A673 (cell line): ENCODE measurements at regions not wholly inside any gene's neighbourhood (a gene's known extent, or its start where the extent isn't known, plus 50 kb on each side); places are given as distances from the start of the nearest gene placed in this dataset.

ENCODE experiments used
- BruUV-seq: library from RNA; stranded (reverse); fragments of 400-500 nt; replicated peaks from 2 replicates; lab custom pipeline; 2021; lab: Mats Ljungman, UMichigan
- CTCF ChIA-PET: fragments of 300-600 bp; sonication (Branson Sonifier 250); formaldehyde crosslinking; loops from one replicate; lab custom pipeline; 2022; ENCODE audit warnings: antibody characterized with exemption; lab: Charles Lee
- POLR2A ChIA-PET: fragments of 300-600 bp; sonication (Branson Sonifier 250); formaldehyde crosslinking; loops from one replicate; lab custom pipeline; 2022; ENCODE audit warnings: antibody characterized with exemption; ENCODE audit not compliant: low non-redundant PET; lab: Charles Lee
- DNase-seq: peaks from one replicate; pipeline ENCODE4 v3.0.0-alpha.2; 2015; ENCODE audit warnings: low spot score
- H3K27ac ChIP-seq: fragments of 200-600 bp; sonication (generic); 2 replicates; pipeline ENCODE4 v1.5.1; 2016; ENCODE audit warnings: mixed run types, low read depth, mild to moderate bottlenecking, mixed read lengths, antibody characterized with exemption, low read length; ENCODE audit not compliant: poor library complexity, severe bottlenecking
- H3K27me3 ChIP-seq: fragments of 200-600 bp; sonication (generic); replicated peaks from 2 replicates; pipeline ENCODE4 v1.6.1; 2017; ENCODE audit warnings: mixed run types, low read depth, mild to moderate bottlenecking, mixed read lengths, antibody characterized with exemption, low read length; ENCODE audit not compliant: insufficient read depth, poor library complexity
- H3K36me3 ChIP-seq: fragments of 200-600 bp; sonication (generic); 2 replicates; pipeline ENCODE4 v1.6.1; 2016; ENCODE audit warnings: mixed run types, mild to moderate bottlenecking, mixed read lengths, antibody characterized with exemption, low read length; ENCODE audit not compliant: insufficient read depth, poor library complexity, severe bottlenecking
- H3K4me1 ChIP-seq: fragments of 200-600 bp; sonication (generic); 2 replicates; pipeline ENCODE4 v1.6.1; 2017; ENCODE audit warnings: mixed run types, mild to moderate bottlenecking, mixed read lengths, antibody characterized with exemption, low read length; ENCODE audit not compliant: insufficient read depth, poor library complexity, severe bottlenecking
- H3K4me3 ChIP-seq: fragments of 200-600 bp; sonication (generic); 2 replicates; pipeline ENCODE4 v1.5.1; 2016; ENCODE audit warnings: low read depth, mixed run types, mild to moderate bottlenecking, mixed read lengths, low read length; ENCODE audit not compliant: poor library complexity, severe bottlenecking
- H3K9me3 ChIP-seq: fragments of 200-600 bp; sonication (generic); 2 replicates; pipeline ENCODE4 v1.6.1; 2016; ENCODE audit warnings: mixed run types, low read depth, mild to moderate bottlenecking, mixed read lengths, antibody characterized with exemption, low read length; ENCODE audit not compliant: poor library complexity, severe bottlenecking
- EZH2 ChIP-seq: fragments of 200-600 bp; sonication (generic); IDR thresholded peaks from 2 replicates; pipeline ENCODE4 v1.6.1; 2017; ENCODE audit warnings: borderline replicate concordance, low read depth, mild to moderate bottlenecking, mixed read lengths, antibody characterized with exemption, low read length; ENCODE audit not compliant: poor library complexity, severe bottlenecking
- intact Hi-C: fragments of 100-400 bp; cut with micrococcal nuclease; formaldehyde crosslinking; loops from one replicate; pipeline ENCODE4 v1.10.0; 2022; ENCODE audit not compliant: unreplicated experiment
- TF ChIP-seq, protein P1 (sequence below): fragments of 300-800, 200-600 bp; sonication (generic); conservative IDR thresholded peaks from 2 replicates; pipeline ENCODE4 v1.5.1; 2017; ENCODE audit warnings: low read depth, mild to moderate bottlenecking, antibody characterized with exemption, low read length, moderate library complexity, mixed read lengths

- Histone ChIP-seq H3K4me1 (no peaks in the 10 kb centered on the region), H3K27me3 (no peaks in the 10 kb centered on the region), H3K36me3 (no peaks in the 10 kb centered on the region), H3K4me3 (no peak overlapping the region), H3K27ac (no peak overlapping the region), H3K9me3 (peaks cover 11% of the 10 kb centered on the region)
- intact Hi-C loops: no loop called here
- TF ChIP-seq, protein P1, sequence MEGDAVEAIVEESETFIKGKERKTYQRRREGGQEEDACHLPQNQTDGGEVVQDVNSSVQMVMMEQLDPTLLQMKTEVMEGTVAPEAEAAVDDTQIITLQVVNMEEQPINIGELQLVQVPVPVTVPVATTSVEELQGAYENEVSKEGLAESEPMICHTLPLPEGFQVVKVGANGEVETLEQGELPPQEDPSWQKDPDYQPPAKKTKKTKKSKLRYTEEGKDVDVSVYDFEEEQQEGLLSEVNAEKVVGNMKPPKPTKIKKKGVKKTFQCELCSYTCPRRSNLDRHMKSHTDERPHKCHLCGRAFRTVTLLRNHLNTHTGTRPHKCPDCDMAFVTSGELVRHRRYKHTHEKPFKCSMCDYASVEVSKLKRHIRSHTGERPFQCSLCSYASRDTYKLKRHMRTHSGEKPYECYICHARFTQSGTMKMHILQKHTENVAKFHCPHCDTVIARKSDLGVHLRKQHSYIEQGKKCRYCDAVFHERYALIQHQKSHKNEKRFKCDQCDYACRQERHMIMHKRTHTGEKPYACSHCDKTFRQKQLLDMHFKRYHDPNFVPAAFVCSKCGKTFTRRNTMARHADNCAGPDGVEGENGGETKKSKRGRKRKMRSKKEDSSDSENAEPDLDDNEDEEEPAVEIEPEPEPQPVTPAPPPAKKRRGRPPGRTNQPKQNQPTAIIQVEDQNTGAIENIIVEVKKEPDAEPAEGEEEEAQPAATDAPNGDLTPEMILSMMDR: no peak
- no peak for TF ChIP-seq EZH2
- no peak for DNase-seq
- POLR2A ChIA-PET: no interaction called here
- CTCF ChIA-PET: no interaction called here
- BruUV-seq: no TSS peak
These were observed 52.3 kb upstream of the ADAMTS2 start for GRCh38 chr5:179397516-179397915.
